HUDEP-2 (cell line): ENCODE measurements at regions not wholly inside any gene's neighbourhood (a gene's known extent, or its start where the extent isn't known, plus 50 kb on each side); places are given as distances from the start of the nearest gene placed in this dataset.
"Not testable (repeated sequence)": the region's sequence is repeated elsewhere in the genome, so short reads cannot be mapped to it uniquely, and the experiment has no call there.

Source experiments
- DNase-seq, 76 experiments: peaks; one replicate each; lab custom pipeline; 2025; ENCODE audit not compliant: unreplicated experiment in 76 of 76; lab: John Stamatoyannopoulos, UW

DNA sequence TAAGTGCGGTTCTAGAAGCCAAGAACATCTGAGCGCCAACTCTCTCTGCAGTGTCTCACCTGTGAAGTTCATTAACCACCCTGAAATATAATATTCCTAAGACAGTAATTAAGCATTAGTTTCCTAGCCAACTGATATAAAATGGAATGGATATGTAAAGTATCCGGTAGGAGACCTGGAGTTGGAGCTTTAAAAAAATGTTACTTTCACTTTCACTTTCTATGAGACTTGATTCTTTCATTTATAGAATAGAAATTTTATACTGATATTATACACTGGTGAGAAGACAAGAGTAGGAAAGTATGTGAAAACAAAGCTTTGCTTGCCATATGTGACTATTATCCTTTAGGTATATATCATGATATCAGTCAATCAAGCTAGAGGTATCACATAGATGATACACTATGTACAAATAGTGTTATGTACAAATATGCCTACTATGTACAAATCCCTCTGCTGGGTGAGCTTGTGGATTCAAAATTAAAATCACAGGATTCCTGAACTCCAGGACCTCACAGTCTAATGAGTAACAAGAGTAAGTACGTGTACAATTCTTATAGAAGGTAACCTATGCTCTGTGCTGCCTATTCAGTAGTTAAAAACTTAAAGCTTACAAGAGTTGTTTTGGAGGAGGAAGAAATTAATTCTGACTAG is 934.2 kb downstream of the TTLL7 start:
- no peak for DNase-seq

DNA sequence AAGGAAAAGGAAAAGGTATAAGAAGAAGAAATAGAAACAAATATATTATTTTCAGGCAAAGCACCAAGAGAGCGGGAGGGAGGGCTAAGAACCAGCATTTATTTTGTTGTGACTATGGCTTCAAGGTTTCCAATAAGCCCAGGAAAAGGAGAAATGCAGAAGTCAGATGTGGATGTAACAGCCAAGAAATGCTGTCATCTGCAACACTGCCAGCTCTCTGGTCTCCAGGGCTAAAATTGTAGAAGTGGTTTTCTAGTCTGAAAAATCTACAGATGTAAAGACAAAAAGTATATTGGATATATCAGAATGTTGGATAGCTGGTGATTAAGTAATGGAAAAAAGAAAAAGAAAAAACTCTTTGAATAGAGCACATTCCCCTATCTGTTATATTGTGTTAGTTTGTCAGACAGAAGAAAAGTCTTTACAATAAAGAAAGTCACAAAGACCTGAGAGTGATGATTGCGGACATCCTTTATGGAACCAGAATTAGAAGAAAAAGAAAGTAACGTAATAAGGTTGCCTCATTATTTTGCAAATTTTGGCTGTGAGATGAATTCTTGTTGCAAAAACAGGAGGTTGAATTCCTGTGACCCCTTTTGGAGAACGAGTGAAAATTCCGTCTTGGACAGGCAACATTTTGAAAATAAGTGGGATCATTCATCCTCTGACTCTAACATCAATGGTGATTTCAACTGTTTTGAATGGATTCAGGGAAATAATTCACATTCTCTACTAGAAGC is 938.1 kb downstream of the TTLL7 start:
- no peak for DNase-seq

GRCh38 chr1:83060221-83060620 is 938.7 kb downstream of the TTLL7 start:
- DNase-seq = no peak

DNA sequence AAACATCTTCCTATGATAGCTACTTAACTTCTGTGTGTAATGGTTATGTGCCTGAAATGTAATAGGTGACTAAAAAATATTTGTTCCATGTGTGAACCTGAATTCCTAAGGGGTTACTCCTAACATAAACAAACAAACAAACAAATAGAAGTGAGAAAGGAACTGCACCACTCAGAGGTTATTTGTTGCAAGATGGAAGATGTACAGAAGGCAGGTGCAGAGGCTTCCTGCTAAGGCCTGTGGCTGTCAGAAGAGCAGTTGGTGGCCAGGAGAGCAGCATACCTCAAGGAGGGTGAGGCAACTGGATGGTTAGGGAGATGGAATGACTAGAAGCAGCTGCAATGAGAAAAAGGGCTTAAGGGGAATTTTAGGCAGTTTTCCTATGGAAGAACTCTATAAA is 940.6 kb downstream of the TTLL7 start:
- DNase-seq = no peak

GRCh38 chr1:83055391-83056170 is 943.4 kb downstream of the TTLL7 start:
- DNase-seq = no peak

GRCh38 chr1:83053446-83053845 is 945.5 kb downstream of the TTLL7 start:
- no peak for DNase-seq

GRCh38 chr1:83052865-83053264 is 946.1 kb downstream of the TTLL7 start:
- no peak for DNase-seq

DNA sequence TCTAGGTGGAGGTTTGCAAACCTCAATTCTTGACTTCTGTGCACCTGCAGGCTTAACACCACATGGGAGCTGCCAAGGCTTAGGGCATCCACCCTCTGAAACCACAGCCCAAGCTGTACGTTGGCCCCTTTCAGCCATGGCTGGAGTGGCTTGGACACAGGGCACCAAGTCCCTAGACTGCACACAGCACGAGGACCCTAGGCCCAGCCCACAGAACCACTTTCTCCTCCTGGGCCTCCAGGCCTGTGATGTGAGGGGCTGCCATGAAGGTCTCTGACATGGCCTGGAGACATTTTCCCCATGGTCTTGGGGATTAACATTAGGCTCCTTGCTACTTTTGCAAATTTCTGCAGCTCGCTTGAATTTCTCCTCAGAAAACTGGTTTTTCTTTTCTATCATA is 947.9 kb downstream of the TTLL7 start:
- DNase-seq = not testable (repeated sequence)

- DNase-seq = no peak
These were observed 955.7 kb downstream of the TTLL7 start for GRCh38 chr1:83043244-83043643.

- DNase-seq = not testable (repeated sequence)
These were observed 959.8 kb downstream of the TTLL7 start for GRCh38 chr1:83039091-83039490.

DNA sequence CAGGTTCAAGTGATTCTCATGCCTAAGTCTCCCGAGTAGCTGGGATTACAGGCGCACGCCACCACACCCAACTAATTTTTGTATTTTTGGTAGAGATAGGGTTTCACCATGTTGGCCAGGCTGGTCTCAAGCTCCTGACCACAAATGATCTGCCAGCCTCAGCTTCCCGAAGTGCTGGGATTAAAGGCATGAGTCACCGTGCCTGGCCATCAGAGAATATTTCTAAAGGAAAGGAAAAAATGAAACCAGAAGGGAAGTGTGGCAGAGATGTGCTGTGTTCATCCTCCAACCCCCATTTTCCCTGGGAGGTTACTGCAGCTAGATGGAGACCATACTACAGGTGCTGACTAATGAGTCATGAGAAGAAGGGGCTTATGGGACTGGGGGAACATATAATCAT is 964.1 kb downstream of the TTLL7 start:
- no peak for DNase-seq

DNA sequence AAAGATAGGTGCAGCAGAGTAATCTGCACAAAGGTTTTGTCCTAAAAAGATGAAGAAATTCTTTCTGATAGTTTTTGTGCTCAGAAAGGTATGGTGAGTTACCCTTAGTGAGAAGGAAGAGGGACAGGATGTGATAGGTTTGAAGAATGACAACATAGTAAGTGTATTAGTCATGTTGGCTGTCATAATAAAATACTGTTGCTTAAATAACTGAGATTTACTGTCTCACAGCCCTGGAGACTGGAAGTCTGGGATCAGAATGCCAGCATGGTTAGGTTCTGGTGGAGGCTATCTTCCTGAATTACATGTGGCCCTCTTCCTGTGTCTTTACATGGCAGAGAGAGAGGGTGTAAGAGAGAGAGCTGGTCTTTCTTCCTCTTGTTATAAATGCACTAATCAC is 965.2 kb downstream of the TTLL7 start:
- DNase-seq = no peak

GRCh38 chr1:83029916-83030315 is 969.0 kb downstream of the TTLL7 start:
- DNase-seq = no peak

DNA sequence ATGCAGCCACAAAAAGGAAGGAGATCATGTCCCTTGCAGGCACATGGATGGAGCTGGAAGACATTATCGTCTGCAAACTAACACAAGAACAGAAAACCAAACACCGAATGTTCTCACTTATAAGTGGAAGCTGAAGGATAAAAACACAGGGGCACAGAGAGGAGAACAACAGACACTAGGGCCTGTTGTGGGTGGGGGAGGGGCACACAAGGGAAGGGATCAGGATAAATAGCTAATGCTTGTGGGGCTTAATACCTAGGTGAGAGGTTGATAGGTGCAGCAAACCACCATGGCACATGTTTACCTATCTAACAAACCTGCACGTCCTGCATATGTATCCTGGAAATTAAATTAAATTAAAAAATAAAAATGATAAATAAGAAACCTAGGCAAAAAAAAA is 969.9 kb downstream of the TTLL7 start:
- no peak for DNase-seq

DNA sequence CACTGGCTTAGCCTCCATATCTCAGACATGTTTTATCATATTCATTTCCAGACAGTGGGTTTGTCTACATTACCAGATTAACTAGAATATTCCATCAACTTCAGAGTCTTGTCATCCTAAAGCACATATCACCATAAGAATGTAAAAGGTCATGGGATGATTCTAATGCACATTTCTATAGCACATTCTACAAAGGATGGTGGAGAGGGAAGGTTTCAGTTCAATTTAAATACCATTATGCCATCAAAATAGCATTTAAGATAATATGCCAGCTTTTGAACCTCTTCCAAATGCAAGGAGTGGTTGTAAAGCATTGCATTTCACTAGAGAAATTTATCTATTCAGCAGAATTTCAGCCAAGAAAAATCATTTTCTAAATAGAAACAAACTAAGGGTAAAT is 970.5 kb downstream of the TTLL7 start:
- no peak for DNase-seq

GRCh38 chr1:83027511-83027910 is 971.4 kb downstream of the TTLL7 start:
- DNase-seq = no peak

- DNase-seq = no peak
These were observed 972.2 kb downstream of the TTLL7 start for GRCh38 chr1:83026745-83027144.

GRCh38 chr1:83024251-83024767 is 974.6 kb downstream of the TTLL7 start:
- no peak for DNase-seq

DNA sequence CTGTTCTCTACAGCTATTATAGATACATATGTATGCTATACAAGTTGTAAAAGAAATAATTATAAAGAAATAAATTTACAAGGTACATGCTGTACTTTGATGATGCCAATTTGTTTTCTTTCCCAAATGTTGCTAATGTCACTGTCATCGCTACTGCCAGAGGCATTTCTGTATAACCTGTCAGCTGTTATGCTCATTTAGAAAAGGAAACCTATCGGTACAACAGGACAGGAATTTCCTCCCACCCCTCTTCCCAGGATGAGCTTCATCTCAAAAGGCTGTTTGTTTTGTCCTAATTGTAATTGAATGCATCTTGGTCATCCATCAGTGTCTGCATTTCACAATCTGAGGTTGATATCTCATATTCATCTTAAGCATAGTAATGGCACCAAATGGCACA is 975.7 kb downstream of the TTLL7 start:
- no peak for DNase-seq

GRCh38 chr1:83022206-83022605 is 976.7 kb downstream of the TTLL7 start:
- DNase-seq = no peak

DNA sequence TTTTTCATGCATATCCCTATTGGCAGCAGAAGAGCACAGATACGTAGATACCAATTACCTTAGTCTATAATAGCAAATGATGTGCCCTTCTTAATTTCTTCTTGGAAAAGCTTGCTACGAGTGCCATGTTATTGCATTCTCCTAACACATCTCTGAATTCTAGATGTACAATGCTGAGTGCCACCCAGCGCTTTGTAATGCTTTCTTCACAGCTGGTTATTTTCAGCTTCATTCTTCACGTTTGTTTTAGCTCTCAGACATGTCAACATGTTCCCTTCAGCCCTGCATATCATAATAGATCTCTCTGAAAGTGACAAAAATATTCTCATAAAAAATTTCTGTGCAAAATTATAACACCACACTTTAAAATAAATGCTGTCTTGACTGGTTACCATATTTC is 981.2 kb downstream of the TTLL7 start:
- DNase-seq = no peak

DNA sequence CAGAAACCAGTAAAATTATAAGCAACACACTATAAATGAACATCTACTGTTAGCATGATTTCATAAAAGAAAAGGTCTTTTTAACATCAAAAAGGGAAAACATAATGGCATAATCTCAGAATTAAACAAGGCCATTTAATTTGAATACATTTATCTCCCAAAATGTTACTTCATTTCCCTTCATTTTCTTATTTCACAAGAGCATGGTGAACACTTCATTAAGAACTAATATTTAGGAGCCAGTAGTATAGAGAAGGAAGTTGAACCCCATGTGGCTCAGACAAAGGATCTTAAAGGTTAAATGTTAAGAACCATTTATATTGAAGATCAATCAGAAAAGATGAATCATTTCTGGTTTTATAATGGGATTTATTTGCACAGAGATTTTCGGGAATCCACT is 981.7 kb downstream of the TTLL7 start:
- no peak for DNase-seq
